ENCODE measurements at regions not wholly inside any gene's neighbourhood (a gene's known extent, or its start where the extent isn't known, plus 50 kb on each side); places are given as distances from the start of the nearest gene placed in this dataset.

GRCh38 chr11:23041001-23041503 is 180.8 kb upstream of the CCDC179 start:
- DNase-seq: no peak

GRCh38 chr11:23058656-23059055 is 198.4 kb upstream of the CCDC179 start:
- no peak for DNase-seq

GRCh38 chr11:23063276-23063675 is 203.0 kb upstream of the CCDC179 start:
- no peak for DNase-seq

GRCh38 chr11:23078289-23078971 is 218.2 kb upstream of the CCDC179 start:
- DNase-seq: no peak

GRCh38 chr11:23079382-23079813 is 219.1 kb upstream of the CCDC179 start:
- peak in 1 of 3 experiments; percentile 18 for DNase-seq

GRCh38 chr11:23087407-23087806 is 227.1 kb upstream of the CCDC179 start:
- no peak for DNase-seq

GRCh38 chr11:23090659-23091058 is 230.4 kb upstream of the CCDC179 start:
- no peak for DNase-seq

GRCh38 chr11:23095650-23096189 is 235.4 kb upstream of the CCDC179 start:
- no peak for DNase-seq

GRCh38 chr11:23097891-23098290 is 237.6 kb upstream of the CCDC179 start:
- no peak for DNase-seq

GRCh38 chr11:23099256-23099655 is 239.0 kb upstream of the CCDC179 start:
- DNase-seq: no peak

GRCh38 chr11:23100726-23101125 is 240.5 kb upstream of the CCDC179 start:
- DNase-seq: no peak

- no peak for DNase-seq
Measured at GRCh38 chr11:23103416-23103815, 243.1 kb upstream of the CCDC179 start.

- DNase-seq: peak in 2 of 3 experiments; percentile 7 to 22
Measured at GRCh38 chr11:23111527-23111926, 251.3 kb upstream of the CCDC179 start.

- DNase-seq: peak; percentile 3 to 38 (median 17)
Measured at GRCh38 chr11:23112390-23112789, 252.1 kb upstream of the CCDC179 start.

- DNase-seq: peak; percentile 81 to 92 (median 82)
Measured at GRCh38 chr11:23112987-23113886, 253.0 kb upstream of the CCDC179 start.

GRCh38 chr11:23113887-23114216 is 253.6 kb upstream of the CCDC179 start:
- no peak for DNase-seq

GRCh38 chr11:23123753-23124152 is 263.5 kb upstream of the CCDC179 start:
- peak in 1 of 3 experiments; percentile 50 for DNase-seq

GRCh38 chr11:23124249-23124648 is 264.0 kb upstream of the CCDC179 start:
- no peak for DNase-seq

- no peak for DNase-seq
Measured at GRCh38 chr11:23124996-23125395, 264.7 kb upstream of the CCDC179 start.

- no peak for DNase-seq
Measured at GRCh38 chr11:23127706-23128105, 267.4 kb upstream of the CCDC179 start.

- no peak for DNase-seq
Measured at GRCh38 chr11:23134627-23135026, 274.4 kb upstream of the CCDC179 start.

- DNase-seq: no peak
Measured at GRCh38 chr11:23138761-23139160, 278.5 kb upstream of the CCDC179 start.

- DNase-seq: peak in 1 of 3 experiments; percentile 16
Measured at GRCh38 chr11:23143022-23143421, 282.7 kb upstream of the CCDC179 start.

GRCh38 chr11:23151819-23152218 is 291.5 kb upstream of the CCDC179 start:
- no peak for DNase-seq

Data from NCI-H1417 (cell line).